ENCODE measurements at regions not wholly inside any gene's neighbourhood (a gene's known extent, or its start where the extent isn't known, plus 50 kb on each side); places are given as distances from the start of the nearest gene placed in this dataset.

DNA sequence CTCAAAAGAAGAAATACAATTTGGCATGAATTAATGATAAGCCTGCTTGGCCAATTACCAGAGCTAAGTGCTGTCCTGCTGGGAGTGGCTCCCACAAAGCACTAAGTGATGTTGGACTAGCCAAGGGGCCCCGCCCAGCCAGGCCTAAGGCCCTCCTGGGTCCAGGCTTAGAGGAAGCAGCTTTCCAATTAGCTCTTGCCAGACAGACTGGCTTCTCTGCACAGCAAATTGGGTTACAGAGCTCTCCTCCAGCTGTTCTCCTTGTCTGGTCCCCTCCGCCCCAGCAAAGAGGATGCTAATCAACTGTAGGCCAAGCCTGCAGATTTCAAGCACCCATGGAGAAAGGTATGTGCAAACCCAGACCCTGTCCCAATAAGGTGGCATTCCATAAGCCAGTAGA, 151.9 kb downstream of the DMRTA2 start:
- Histone ChIP-seq H4K20me1 (ENCODE audit: control insufficient read depth, insufficient read depth) (no peaks in the 10 kb centered on the region), H3K4me3 (no peak overlapping the region), H3K9ac (ENCODE audit: control insufficient read depth, insufficient read depth, low read length) (no peak overlapping the region), H3K36me3 (ENCODE audit: control insufficient read depth in 2 of 2, insufficient read depth in 2 of 2, low read length in 1 of 2) (no peaks in the 10 kb centered on the region), H3K79me2 (ENCODE audit: control insufficient read depth, insufficient read depth, low read length) (no peaks in the 10 kb centered on the region), H3K27ac (ENCODE audit: control insufficient read depth, insufficient read depth) (no peak overlapping the region), H3K4me1 (ENCODE audit: control insufficient read depth, insufficient read depth, low read length) (no peaks in the 10 kb centered on the region), H2AFZ (ENCODE audit: control insufficient read depth, low read depth, low read length) (no peak overlapping the region), H3K9me3 (replicated peaks; ENCODE audit: control insufficient read depth, insufficient read depth, low read length) (no peaks in the 10 kb centered on the region), H3K27me3 (replicated peaks in 1 of 2; ENCODE audit: control insufficient read depth in 2 of 2, insufficient read depth in 2 of 2, low read length in 1 of 2) (no peaks in the 10 kb centered on the region), H3K4me2 (ENCODE audit: control insufficient read depth, insufficient read depth) (no peak overlapping the region)
- intact Hi-C loops (cut with micrococcal nuclease; ENCODE audit: unreplicated experiment), result no loop called here
- ChIA-PET RAD21 (ENCODE audit: unreplicated experiment) (interaction anchor here (0.5 to 0.6 kb wide), 2 partner anchors 644 to 1699 kb away, joined by 3 to 4 read pairs; no protein-coding TSS in a partner anchor), SMC1A (ENCODE audit: uncharacterized antibody, unreplicated experiment) (no interaction called here), CTCF (interaction anchor here (0.5 to 1.6 kb wide), 10 partner anchors 8 to 356 kb away, joined by 3 to 5 read pairs (median 3); no protein-coding TSS in a partner anchor), POLR2A (no interaction called here)
- TF ChIP-seq, protein P1, sequence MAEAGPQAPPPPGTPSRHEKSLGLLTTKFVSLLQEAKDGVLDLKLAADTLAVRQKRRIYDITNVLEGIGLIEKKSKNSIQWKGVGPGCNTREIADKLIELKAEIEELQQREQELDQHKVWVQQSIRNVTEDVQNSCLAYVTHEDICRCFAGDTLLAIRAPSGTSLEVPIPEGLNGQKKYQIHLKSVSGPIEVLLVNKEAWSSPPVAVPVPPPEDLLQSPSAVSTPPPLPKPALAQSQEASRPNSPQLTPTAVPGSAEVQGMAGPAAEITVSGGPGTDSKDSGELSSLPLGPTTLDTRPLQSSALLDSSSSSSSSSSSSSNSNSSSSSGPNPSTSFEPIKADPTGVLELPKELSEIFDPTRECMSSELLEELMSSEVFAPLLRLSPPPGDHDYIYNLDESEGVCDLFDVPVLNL (IDR thresholded peaks at IDR 0.05; ENCODE audit: low read depth, low read length), result no peak
- TF ChIP-seq PAX5 (IDR thresholded peaks at IDR 0.05; ENCODE audit: borderline replicate concordance, low read depth, low read length) (no peak), EED (IDR thresholded peaks at IDR 0.05; ENCODE audit: low read depth) (no peak), TCF3 (IDR thresholded peaks at IDR 0.05; ENCODE audit: borderline replicate concordance, insufficient read depth, low read depth, low read length) (no peak), SUZ12 (IDR thresholded peaks at IDR 0.05; ENCODE audit: unreplicated experiment) (no peak), NBN (IDR thresholded peaks at IDR 0.05) (no peak), CEBPB (IDR thresholded peaks at IDR 0.05; ENCODE audit: borderline replicate concordance in 1 of 2, low read depth in 2 of 2, low read length in 2 of 2) (no peak), SPI1 (IDR thresholded peaks at IDR 0.05; ENCODE audit: borderline replicate concordance, insufficient read depth, low read depth, low read length) (no peak), ZNF217 (IDR thresholded peaks at IDR 0.05) (no peak), PML (IDR thresholded peaks at IDR 0.05; ENCODE audit: low read length) (no peak), MXI1 (IDR thresholded peaks at IDR 0.05; ENCODE audit: low read depth, low read length) (no peak), STAT1 (conservative IDR thresholded peaks at IDR 0.05) (no peak)
- TF ChIP-seq, protein P2, sequence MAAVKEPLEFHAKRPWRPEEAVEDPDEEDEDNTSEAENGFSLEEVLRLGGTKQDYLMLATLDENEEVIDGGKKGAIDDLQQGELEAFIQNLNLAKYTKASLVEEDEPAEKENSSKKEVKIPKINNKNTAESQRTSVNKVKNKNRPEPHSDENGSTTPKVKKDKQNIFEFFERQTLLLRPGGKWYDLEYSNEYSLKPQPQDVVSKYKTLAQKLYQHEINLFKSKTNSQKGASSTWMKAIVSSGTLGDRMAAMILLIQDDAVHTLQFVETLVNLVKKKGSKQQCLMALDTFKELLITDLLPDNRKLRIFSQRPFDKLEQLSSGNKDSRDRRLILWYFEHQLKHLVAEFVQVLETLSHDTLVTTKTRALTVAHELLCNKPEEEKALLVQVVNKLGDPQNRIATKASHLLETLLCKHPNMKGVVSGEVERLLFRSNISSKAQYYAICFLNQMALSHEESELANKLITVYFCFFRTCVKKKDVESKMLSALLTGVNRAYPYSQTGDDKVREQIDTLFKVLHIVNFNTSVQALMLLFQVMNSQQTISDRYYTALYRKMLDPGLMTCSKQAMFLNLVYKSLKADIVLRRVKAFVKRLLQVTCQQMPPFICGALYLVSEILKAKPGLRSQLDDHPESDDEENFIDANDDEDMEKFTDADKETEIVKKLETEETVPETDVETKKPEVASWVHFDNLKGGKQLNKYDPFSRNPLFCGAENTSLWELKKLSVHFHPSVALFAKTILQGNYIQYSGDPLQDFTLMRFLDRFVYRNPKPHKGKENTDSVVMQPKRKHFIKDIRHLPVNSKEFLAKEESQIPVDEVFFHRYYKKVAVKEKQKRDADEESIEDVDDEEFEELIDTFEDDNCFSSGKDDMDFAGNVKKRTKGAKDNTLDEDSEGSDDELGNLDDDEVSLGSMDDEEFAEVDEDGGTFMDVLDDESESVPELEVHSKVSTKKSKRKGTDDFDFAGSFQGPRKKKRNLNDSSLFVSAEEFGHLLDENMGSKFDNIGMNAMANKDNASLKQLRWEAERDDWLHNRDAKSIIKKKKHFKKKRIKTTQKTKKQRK (IDR thresholded peaks at IDR 0.05; ENCODE audit: low read depth, low read length), result no peak
- TF ChIP-seq, protein P3, sequence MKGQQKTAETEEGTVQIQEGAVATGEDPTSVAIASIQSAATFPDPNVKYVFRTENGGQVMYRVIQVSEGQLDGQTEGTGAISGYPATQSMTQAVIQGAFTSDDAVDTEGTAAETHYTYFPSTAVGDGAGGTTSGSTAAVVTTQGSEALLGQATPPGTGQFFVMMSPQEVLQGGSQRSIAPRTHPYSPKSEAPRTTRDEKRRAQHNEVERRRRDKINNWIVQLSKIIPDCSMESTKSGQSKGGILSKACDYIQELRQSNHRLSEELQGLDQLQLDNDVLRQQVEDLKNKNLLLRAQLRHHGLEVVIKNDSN (IDR thresholded peaks at IDR 0.05; ENCODE audit: borderline replicate concordance, extremely low read length, insufficient read depth, low read depth, low read length), result no peak
- TF ChIP-seq, protein P4, sequence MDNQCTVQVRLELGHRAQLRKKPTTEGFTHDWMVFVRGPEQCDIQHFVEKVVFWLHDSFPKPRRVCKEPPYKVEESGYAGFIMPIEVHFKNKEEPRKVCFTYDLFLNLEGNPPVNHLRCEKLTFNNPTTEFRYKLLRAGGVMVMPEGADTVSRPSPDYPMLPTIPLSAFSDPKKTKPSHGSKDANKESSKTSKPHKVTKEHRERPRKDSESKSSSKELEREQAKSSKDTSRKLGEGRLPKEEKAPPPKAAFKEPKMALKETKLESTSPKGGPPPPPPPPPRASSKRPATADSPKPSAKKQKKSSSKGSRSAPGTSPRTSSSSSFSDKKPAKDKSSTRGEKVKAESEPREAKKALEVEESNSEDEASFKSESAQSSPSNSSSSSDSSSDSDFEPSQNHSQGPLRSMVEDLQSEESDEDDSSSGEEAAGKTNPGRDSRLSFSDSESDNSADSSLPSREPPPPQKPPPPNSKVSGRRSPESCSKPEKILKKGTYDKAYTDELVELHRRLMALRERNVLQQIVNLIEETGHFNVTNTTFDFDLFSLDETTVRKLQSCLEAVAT (IDR thresholded peaks at IDR 0.05), result no peak
- no peak for ATAC-seq
- no peak for DNase-seq (ENCODE audit: low read depth, low spot score)
- BruUV-seq (replicated peaks), result no TSS peak
- no peak for FAIRE-seq
- 0% methylated on average over 2 of the region's 2 CpGs for WGBS (ENCODE audit: insufficient coverage, insufficient replicate concordance, low lambda C conversion rate, missing lambda C conversion rate)
- in situ Hi-C loops (cut with MboI), result no loop called here

Data from GM12878 (cell line).